GM19351 (cell line): ENCODE measurements at regions not wholly inside any gene's neighbourhood (a gene's known extent, or its start where the extent isn't known, plus 50 kb on each side); places are given as distances from the start of the nearest gene placed in this dataset.
"Not testable (repeated sequence)": the region's sequence is repeated elsewhere in the genome, so short reads cannot be mapped to it uniquely, and the experiment has no call there.

Experiments
- ATAC-seq: cut with Tn5 transposase; IDR thresholded peaks from one replicate; pipeline ENCODE4 v1.9.1; 2021; ENCODE audit warnings: mild to moderate bottlenecking, moderate library complexity; ENCODE audit not compliant: unreplicated experiment

- ATAC-seq, result no peak
Measured at GRCh38 chr10:107545717-107546116, 381.2 kb upstream of the SORCS1 start.

- no peak for ATAC-seq
Measured at GRCh38 chr10:107544706-107545520, 380.4 kb upstream of the SORCS1 start.

GRCh38 chr10:107542607-107543006, 378.1 kb upstream of the SORCS1 start:
- ATAC-seq, result no peak

- no peak for ATAC-seq
Measured at GRCh38 chr10:107542016-107542415, 377.5 kb upstream of the SORCS1 start.

- ATAC-seq, result no peak
Measured at GRCh38 chr10:107540981-107541380, 376.5 kb upstream of the SORCS1 start.

GRCh38 chr10:107529350-107529749, 364.8 kb upstream of the SORCS1 start:
- no peak for ATAC-seq

GRCh38 chr10:107520348-107520747, 355.8 kb upstream of the SORCS1 start:
- no peak for ATAC-seq

- no peak for ATAC-seq
Measured at GRCh38 chr10:107517811-107518210, 353.3 kb upstream of the SORCS1 start.

- ATAC-seq, result no peak
Measured at GRCh38 chr10:107516349-107516748, 351.8 kb upstream of the SORCS1 start.

- not testable (repeated sequence) for ATAC-seq
Measured at GRCh38 chr10:107504011-107504410, 339.5 kb upstream of the SORCS1 start.

GRCh38 chr10:107502229-107502985, 337.9 kb upstream of the SORCS1 start:
- no peak for ATAC-seq

GRCh38 chr10:107498983-107499382, 334.5 kb upstream of the SORCS1 start:
- no peak for ATAC-seq

- no peak for ATAC-seq
Measured at GRCh38 chr10:107497024-107497423, 332.5 kb upstream of the SORCS1 start.

- no peak for ATAC-seq
Measured at GRCh38 chr10:107496594-107496993, 332.1 kb upstream of the SORCS1 start.

GRCh38 chr10:107492389-107492788, 327.9 kb upstream of the SORCS1 start:
- ATAC-seq, result no peak

- no peak for ATAC-seq
Measured at GRCh38 chr10:107490389-107490788, 325.9 kb upstream of the SORCS1 start.

- no peak for ATAC-seq
Measured at GRCh38 chr10:107487284-107487683, 322.8 kb upstream of the SORCS1 start.

GRCh38 chr10:107485019-107485418, 320.5 kb upstream of the SORCS1 start:
- no peak for ATAC-seq

GRCh38 chr10:107481881-107482280, 317.4 kb upstream of the SORCS1 start:
- no peak for ATAC-seq

- no peak for ATAC-seq
Measured at GRCh38 chr10:107481224-107481623, 316.7 kb upstream of the SORCS1 start.

- ATAC-seq, result no peak
Measured at GRCh38 chr10:107480781-107481180, 316.3 kb upstream of the SORCS1 start.

- peak; percentile 59 for ATAC-seq
Measured at GRCh38 chr10:107477266-107477665, 312.8 kb upstream of the SORCS1 start.
